ENCODE measurements at regions not wholly inside any gene's neighbourhood (a gene's known extent, or its start where the extent isn't known, plus 50 kb on each side); places are given as distances from the start of the nearest gene placed in this dataset.

- Histone ChIP-seq H3K27ac (ENCODE audit: low read length) (no peak overlapping the region), H3K4me1 (ENCODE audit: control insufficient read depth, insufficient read depth, low read length) (no peaks in the 10 kb centered on the region), H3K27me3 (ENCODE audit: control insufficient read depth, insufficient read depth, low read length) (no peaks in the 10 kb centered on the region), H3K36me3 (ENCODE audit: control insufficient read depth, insufficient read depth, low read length) (no peaks in the 10 kb centered on the region), H3K4me3 (ENCODE audit: low read length) (no peak overlapping the region), H3K9me3 (ENCODE audit: control insufficient read depth, insufficient read depth, low read length) (no peaks in the 10 kb centered on the region)
- DNase-seq (ENCODE audit: low read depth, low spot score) = no peak
- no CpG with 5 or more reads among the region's 1 CpG for WGBS (ENCODE audit: insufficient coverage, insufficient read length)
Observed at GRCh38 chr20:48300529-48300928, 515.2 kb upstream of the SULF2 start.

DNA sequence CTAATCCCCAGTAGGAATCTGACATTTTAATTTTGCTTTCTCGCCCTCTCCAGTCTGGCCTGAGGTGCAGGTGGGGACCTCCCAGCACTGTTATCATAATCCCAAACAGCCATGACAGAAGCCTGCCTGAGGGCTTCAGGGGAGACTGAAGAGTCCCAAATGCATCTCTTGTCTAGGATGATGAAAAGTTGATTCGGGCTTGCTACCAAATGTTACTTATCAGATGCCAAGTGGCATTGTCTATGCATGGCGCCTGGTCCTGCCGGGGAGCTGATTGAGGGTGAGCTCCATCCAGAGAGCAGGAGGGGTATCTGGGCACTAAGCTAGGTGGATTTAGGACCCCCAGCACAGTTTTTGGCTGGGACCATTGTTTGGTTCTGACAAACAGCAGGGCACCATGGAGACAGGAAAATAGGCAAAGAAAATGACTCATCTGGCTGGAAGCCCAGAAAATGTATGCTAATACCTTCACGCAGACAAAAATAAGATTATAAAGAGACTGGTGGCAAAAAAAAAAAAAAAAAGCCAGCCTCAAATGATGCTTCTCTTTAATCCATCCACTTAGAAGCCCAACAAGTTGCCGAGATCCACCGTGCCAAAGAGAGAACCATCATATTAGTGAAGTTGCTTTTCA lies 513.7 kb upstream of the SULF2 start:
- DNase-seq (ENCODE audit: low read depth, low spot score) = no peak
- Histone ChIP-seq H3K4me1 (ENCODE audit: control insufficient read depth, insufficient read depth, low read length) (peaks cover 7% of the 10 kb centered on the region), H3K4me3 (ENCODE audit: low read length) (no peak overlapping the region), H3K27ac (ENCODE audit: low read length) (no peak overlapping the region), H3K36me3 (ENCODE audit: control insufficient read depth, insufficient read depth, low read length) (no peaks in the 10 kb centered on the region), H3K27me3 (ENCODE audit: control insufficient read depth, insufficient read depth, low read length) (no peaks in the 10 kb centered on the region), H3K9me3 (ENCODE audit: control insufficient read depth, insufficient read depth, low read length) (no peaks in the 10 kb centered on the region)
- WGBS (ENCODE audit: insufficient coverage, insufficient read length) = no CpG with 5 or more reads among the region's 7 CpGs

DNA sequence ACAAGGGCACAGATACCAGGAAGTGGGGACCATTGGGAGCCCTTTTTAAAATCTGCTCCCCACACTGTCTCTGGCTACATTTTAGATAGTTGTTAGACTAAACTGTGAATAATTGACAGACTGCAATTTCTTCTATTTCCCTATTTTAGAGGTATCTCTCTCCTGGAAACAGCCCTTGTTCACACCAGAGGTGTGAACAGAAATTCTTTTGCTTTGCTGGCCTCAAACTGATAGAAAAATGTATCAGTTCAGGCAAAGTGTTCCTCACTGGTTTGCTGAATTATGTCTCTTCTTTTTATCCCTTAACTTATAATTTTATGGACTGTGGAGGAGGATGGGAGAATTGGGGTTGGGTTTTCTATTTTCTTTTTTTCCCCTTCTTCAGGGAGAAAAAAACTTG lies 513.2 kb upstream of the SULF2 start:
- Histone ChIP-seq H3K27me3 (ENCODE audit: control insufficient read depth, insufficient read depth, low read length) (no peaks in the 10 kb centered on the region), H3K4me3 (ENCODE audit: low read length) (no peak overlapping the region), H3K36me3 (ENCODE audit: control insufficient read depth, insufficient read depth, low read length) (no peaks in the 10 kb centered on the region), H3K27ac (ENCODE audit: low read length) (no peak overlapping the region), H3K9me3 (ENCODE audit: control insufficient read depth, insufficient read depth, low read length) (no peaks in the 10 kb centered on the region), H3K4me1 (ENCODE audit: control insufficient read depth, insufficient read depth, low read length) (peaks cover 7% of the 10 kb centered on the region)
- DNase-seq (ENCODE audit: low read depth, low spot score) = no peak

GRCh38 chr20:48295966-48296421 lies 510.7 kb upstream of the SULF2 start:
- no peak overlapping the region for H3K4me3 ChIP-seq (ENCODE audit: low read length)
- no peaks in the 10 kb centered on the region for H3K9me3 ChIP-seq (ENCODE audit: control insufficient read depth, insufficient read depth, low read length)
- no peaks in the 10 kb centered on the region for H3K36me3 ChIP-seq (ENCODE audit: control insufficient read depth, insufficient read depth, low read length)
- H3K27me3 ChIP-seq (ENCODE audit: control insufficient read depth, insufficient read depth, low read length) = no peaks in the 10 kb centered on the region
- H3K27ac ChIP-seq (ENCODE audit: low read length) = no peak overlapping the region
- peaks cover 11% of the 10 kb centered on the region for H3K4me1 ChIP-seq (ENCODE audit: control insufficient read depth, insufficient read depth, low read length)
- no CpG with 5 or more reads among the region's 6 CpGs for WGBS (ENCODE audit: insufficient coverage, insufficient read length)
- no peak for DNase-seq (ENCODE audit: low read depth, low spot score)

DNA sequence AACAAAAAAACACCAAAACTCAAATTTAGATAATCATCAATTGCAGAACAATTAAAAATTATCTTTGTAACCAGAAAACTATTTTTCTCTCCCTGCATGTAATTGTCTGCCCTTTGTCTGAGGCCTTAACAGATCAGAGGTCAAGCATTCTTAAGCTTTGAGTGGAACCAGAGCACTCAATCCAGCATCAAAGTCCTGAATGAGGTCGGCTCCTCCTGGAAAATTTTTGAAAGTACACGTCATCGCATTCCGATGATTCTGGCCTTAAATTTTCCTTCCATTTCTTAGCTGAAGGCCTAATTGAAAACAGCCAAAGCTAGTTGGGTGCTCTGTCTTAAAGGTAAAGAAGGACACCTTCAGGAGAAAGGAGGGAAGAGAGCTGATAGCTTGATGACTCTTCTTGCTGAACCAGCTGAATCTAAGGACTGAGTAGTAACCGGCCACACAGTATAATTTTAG lies 510.2 kb upstream of the SULF2 start:
- peaks cover 14% of the 10 kb centered on the region for H3K4me1 ChIP-seq (ENCODE audit: control insufficient read depth, insufficient read depth, low read length)

DNA sequence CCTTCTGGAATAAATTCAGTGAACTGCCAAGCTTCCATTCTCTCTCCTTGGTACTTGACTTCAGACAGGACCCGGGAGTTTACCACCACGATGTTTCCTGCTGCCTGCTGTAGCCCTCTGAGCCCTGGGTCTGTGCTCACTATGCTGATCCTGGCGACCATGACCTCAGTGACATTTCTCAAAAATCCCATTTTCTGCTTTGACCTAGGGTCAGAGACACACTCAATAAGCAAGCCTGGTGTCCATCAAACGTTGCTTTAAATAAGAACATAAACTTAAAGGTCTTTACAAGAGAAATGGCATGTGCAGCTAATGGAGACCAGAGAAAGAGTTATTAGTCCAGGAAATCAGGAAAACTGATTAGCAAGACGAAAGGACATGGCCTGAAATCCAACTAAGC lies 509.7 kb upstream of the SULF2 start:
- Histone ChIP-seq H3K27ac (ENCODE audit: low read length) (no peak overlapping the region), H3K9me3 (ENCODE audit: control insufficient read depth, insufficient read depth, low read length) (no peaks in the 10 kb centered on the region), H3K27me3 (ENCODE audit: control insufficient read depth, insufficient read depth, low read length) (no peaks in the 10 kb centered on the region), H3K4me1 (ENCODE audit: control insufficient read depth, insufficient read depth, low read length) (peaks cover 14% of the 10 kb centered on the region), H3K36me3 (ENCODE audit: control insufficient read depth, insufficient read depth, low read length) (no peaks in the 10 kb centered on the region), H3K4me3 (ENCODE audit: low read length) (no peak overlapping the region)
- WGBS (ENCODE audit: insufficient coverage, insufficient read length) = no CpG with 5 or more reads among the region's 5 CpGs
- DNase-seq (ENCODE audit: low read depth, low spot score) = no peak

More for the DNA sequence above, 510.2 kb upstream of the SULF2 start:
- no CpG with 5 or more reads among the region's 5 CpGs for WGBS (ENCODE audit: insufficient coverage, insufficient read length)
- Histone ChIP-seq H3K27ac (ENCODE audit: low read length) (no peak overlapping the region), H3K27me3 (ENCODE audit: control insufficient read depth, insufficient read depth, low read length) (no peaks in the 10 kb centered on the region), H3K4me3 (ENCODE audit: low read length) (no peak overlapping the region), H3K9me3 (ENCODE audit: control insufficient read depth, insufficient read depth, low read length) (no peaks in the 10 kb centered on the region), H3K36me3 (ENCODE audit: control insufficient read depth, insufficient read depth, low read length) (no peaks in the 10 kb centered on the region)
- DNase-seq (ENCODE audit: low read depth, low spot score) = peak; percentile 87

- WGBS (ENCODE audit: insufficient coverage, insufficient read length) = no CpG with 5 or more reads among the region's 5 CpGs
- H3K4me3 ChIP-seq (ENCODE audit: low read length) = no peak overlapping the region
- no peaks in the 10 kb centered on the region for H3K27me3 ChIP-seq (ENCODE audit: control insufficient read depth, insufficient read depth, low read length)
- no peaks in the 10 kb centered on the region for H3K9me3 ChIP-seq (ENCODE audit: control insufficient read depth, insufficient read depth, low read length)
- H3K4me1 ChIP-seq (ENCODE audit: control insufficient read depth, insufficient read depth, low read length) = peaks cover 14% of the 10 kb centered on the region
- DNase-seq (ENCODE audit: low read depth, low spot score) = no peak
- H3K27ac ChIP-seq (ENCODE audit: low read length) = no peak overlapping the region
- no peaks in the 10 kb centered on the region for H3K36me3 ChIP-seq (ENCODE audit: control insufficient read depth, insufficient read depth, low read length)
Observed at GRCh38 chr20:48294196-48294595, 508.9 kb upstream of the SULF2 start.

DNA sequence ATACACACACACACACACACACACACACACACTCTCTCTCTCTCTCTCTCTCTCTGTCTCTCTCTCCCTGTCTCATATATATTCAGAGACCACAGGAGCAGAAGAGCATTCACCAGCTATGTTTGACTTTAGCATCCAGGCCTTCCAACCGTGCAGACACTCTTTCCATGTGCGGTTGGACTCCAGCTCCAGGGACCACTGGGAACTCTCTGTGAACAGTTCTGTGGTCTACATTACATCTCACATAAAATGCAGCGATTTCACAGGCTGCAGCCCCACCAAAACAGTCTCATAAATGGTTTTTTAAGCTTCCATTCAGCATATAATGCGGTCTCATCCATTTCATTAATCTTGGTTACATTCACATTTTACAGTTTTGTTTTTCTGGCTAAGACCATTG lies 508.4 kb upstream of the SULF2 start:
- Histone ChIP-seq H3K36me3 (ENCODE audit: control insufficient read depth, insufficient read depth, low read length) (no peaks in the 10 kb centered on the region), H3K27ac (ENCODE audit: low read length) (no peak overlapping the region), H3K27me3 (ENCODE audit: control insufficient read depth, insufficient read depth, low read length) (no peaks in the 10 kb centered on the region), H3K4me1 (ENCODE audit: control insufficient read depth, insufficient read depth, low read length) (peaks cover 14% of the 10 kb centered on the region), H3K9me3 (ENCODE audit: control insufficient read depth, insufficient read depth, low read length) (no peaks in the 10 kb centered on the region), H3K4me3 (ENCODE audit: low read length) (no peak overlapping the region)
- no peak for DNase-seq (ENCODE audit: low read depth, low spot score)
- WGBS (ENCODE audit: insufficient coverage, insufficient read length) = no CpG with 5 or more reads among the region's 4 CpGs

GRCh38 chr20:48292806-48293205 lies 507.5 kb upstream of the SULF2 start:
- H3K27ac ChIP-seq (ENCODE audit: low read length) = no peak overlapping the region
- DNase-seq (ENCODE audit: low read depth, low spot score) = no peak
- no peak overlapping the region for H3K4me3 ChIP-seq (ENCODE audit: low read length)
- no peaks in the 10 kb centered on the region for H3K9me3 ChIP-seq (ENCODE audit: control insufficient read depth, insufficient read depth, low read length)
- peaks cover 14% of the 10 kb centered on the region for H3K4me1 ChIP-seq (ENCODE audit: control insufficient read depth, insufficient read depth, low read length)
- no CpG with 5 or more reads among the region's 10 CpGs for WGBS (ENCODE audit: insufficient coverage, insufficient read length)
- no peaks in the 10 kb centered on the region for H3K27me3 ChIP-seq (ENCODE audit: control insufficient read depth, insufficient read depth, low read length)
- H3K36me3 ChIP-seq (ENCODE audit: control insufficient read depth, insufficient read depth, low read length) = no peaks in the 10 kb centered on the region

DNA sequence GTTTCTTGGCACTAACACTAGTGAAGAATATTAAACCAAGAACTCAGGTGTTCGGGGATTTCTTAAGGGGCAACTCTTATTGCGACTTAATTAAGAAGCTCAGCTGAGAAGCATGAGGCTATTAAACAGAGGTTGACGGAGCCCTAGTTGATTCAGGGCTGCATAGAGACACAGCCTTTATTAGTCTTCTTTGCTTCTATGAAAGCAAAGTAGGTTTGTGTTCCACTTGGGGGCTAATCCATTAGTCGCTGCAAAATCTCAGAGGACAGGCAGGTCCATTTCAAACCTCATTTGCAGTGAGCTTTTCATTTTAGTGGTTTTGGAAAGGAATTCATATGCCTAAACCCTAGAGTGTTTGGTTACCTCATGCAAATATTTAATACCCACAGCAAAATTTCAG lies 506.6 kb upstream of the SULF2 start:
- H3K4me1 ChIP-seq (ENCODE audit: control insufficient read depth, insufficient read depth, low read length) = peaks cover 14% of the 10 kb centered on the region
- H3K27ac ChIP-seq (ENCODE audit: low read length) = no peak overlapping the region
- H3K36me3 ChIP-seq (ENCODE audit: control insufficient read depth, insufficient read depth, low read length) = no peaks in the 10 kb centered on the region
- no CpG with 5 or more reads among the region's 4 CpGs for WGBS (ENCODE audit: insufficient coverage, insufficient read length)
- no peaks in the 10 kb centered on the region for H3K9me3 ChIP-seq (ENCODE audit: control insufficient read depth, insufficient read depth, low read length)
- no peaks in the 10 kb centered on the region for H3K27me3 ChIP-seq (ENCODE audit: control insufficient read depth, insufficient read depth, low read length)
- no peak overlapping the region for H3K4me3 ChIP-seq (ENCODE audit: low read length)
- no peak for DNase-seq (ENCODE audit: low read depth, low spot score)

GRCh38 chr20:48288930-48289507 lies 503.7 kb upstream of the SULF2 start:
- Histone ChIP-seq H3K27me3 (ENCODE audit: control insufficient read depth, insufficient read depth, low read length) (no peaks in the 10 kb centered on the region), H3K4me1 (ENCODE audit: control insufficient read depth, insufficient read depth, low read length) (peaks cover 6% of the 10 kb centered on the region; the same call in 1 of the 2 replicates), H3K36me3 (ENCODE audit: control insufficient read depth, insufficient read depth, low read length) (no peaks in the 10 kb centered on the region), H3K4me3 (ENCODE audit: low read length) (no peak overlapping the region), H3K9me3 (ENCODE audit: control insufficient read depth, insufficient read depth, low read length) (no peaks in the 10 kb centered on the region), H3K27ac (ENCODE audit: low read length) (no peak overlapping the region)
- no CpG with 5 or more reads among the region's 2 CpGs for WGBS (ENCODE audit: insufficient coverage, insufficient read length)
- DNase-seq (ENCODE audit: low read depth, low spot score) = no peak
